HG03469 (cell line): ENCODE measurements at regions not wholly inside any gene's neighbourhood (a gene's known extent, or its start where the extent isn't known, plus 50 kb on each side); places are given as distances from the start of the nearest gene placed in this dataset.

Experiments used
- ATAC-seq: cut with Tn5 transposase; IDR thresholded peaks from one replicate; pipeline ENCODE4 v1.9.1; 2021; ENCODE audit warnings: mild to moderate bottlenecking, moderate library complexity, moderate number of reproducible peaks; ENCODE audit not compliant: unreplicated experiment

GRCh38 chr3:18127859-18128681, 297.1 kb downstream of the SATB1 start:
- ATAC-seq = no peak

GRCh38 chr3:18127174-18127858, 297.8 kb downstream of the SATB1 start:
- ATAC-seq = peak; percentile 99

- ATAC-seq = no peak
Observed at GRCh38 chr3:18126772-18127171, 298.4 kb downstream of the SATB1 start.

GRCh38 chr3:18124501-18124900, 300.6 kb downstream of the SATB1 start:
- ATAC-seq = no peak

- ATAC-seq = no peak
Observed at GRCh38 chr3:18122264-18122663, 302.9 kb downstream of the SATB1 start.

- ATAC-seq = no peak
Observed at GRCh38 chr3:18121020-18121419, 304.1 kb downstream of the SATB1 start.

GRCh38 chr3:18119866-18120265, 305.3 kb downstream of the SATB1 start:
- no peak for ATAC-seq

GRCh38 chr3:18114894-18115293, 310.2 kb downstream of the SATB1 start:
- no peak for ATAC-seq

- no peak for ATAC-seq
Observed at GRCh38 chr3:18113417-18113816, 311.7 kb downstream of the SATB1 start.

GRCh38 chr3:18112674-18113375, 312.3 kb downstream of the SATB1 start:
- ATAC-seq = no peak

GRCh38 chr3:18111796-18112232, 313.3 kb downstream of the SATB1 start:
- ATAC-seq = peak; percentile 85

GRCh38 chr3:18103591-18103990, 321.5 kb downstream of the SATB1 start:
- ATAC-seq = no peak

- no peak for ATAC-seq
Observed at GRCh38 chr3:18100121-18100520, 325.0 kb downstream of the SATB1 start.

GRCh38 chr3:18099611-18100010, 325.5 kb downstream of the SATB1 start:
- ATAC-seq = no peak

GRCh38 chr3:18098960-18099587, 326.1 kb downstream of the SATB1 start:
- no peak for ATAC-seq

GRCh38 chr3:18097989-18098388, 327.1 kb downstream of the SATB1 start:
- ATAC-seq = no peak

GRCh38 chr3:18097473-18097872, 327.7 kb downstream of the SATB1 start:
- no peak for ATAC-seq

- no peak for ATAC-seq
Observed at GRCh38 chr3:18092726-18093125, 332.4 kb downstream of the SATB1 start.

- no peak for ATAC-seq
Observed at GRCh38 chr3:18090377-18090776, 334.8 kb downstream of the SATB1 start.

GRCh38 chr3:18087988-18088387, 337.2 kb downstream of the SATB1 start:
- ATAC-seq = no peak

GRCh38 chr3:18086760-18087159, 338.4 kb downstream of the SATB1 start:
- no peak for ATAC-seq
